Sigmoid colon (tissue), 6 donors: ENCODE measurements at regions not wholly inside any gene's neighbourhood (a gene's known extent, or its start where the extent isn't known, plus 50 kb on each side); places are given as distances from the start of the nearest gene placed in this dataset.
A peak's percentile ranks its signal among the peaks of the same experiment; 100 is the strongest.

ENCODE experiments used
- DNase-seq: peaks from one replicate; pipeline ENCODE4 v3.0.0-alpha.2; 2019
- H3K27ac ChIP-seq, 4 donors: fragments of 200-600 bp; sonication (generic); one replicate each; pipeline ENCODE4 v1.5.1; 2016 to 2019; ENCODE audit warnings: mild to moderate bottlenecking in 1 of 4
- H3K27me3 ChIP-seq, 3 donors: fragments of 200-600 bp; sonication (generic); one replicate each; pipeline ENCODE4 v1.5.1; 2019; ENCODE audit warnings: mild to moderate bottlenecking in 1 of 3
- H3K36me3 ChIP-seq, 4 donors: fragments of 200-600 bp; sonication (generic); one replicate each; pipeline ENCODE4 v1.5.1; 2016 to 2019
- H3K4me1 ChIP-seq, 4 donors: fragments of 200-600 bp; sonication (generic); one replicate each; pipeline ENCODE4 v1.5.1; 2017 to 2019
- H3K4me3 ChIP-seq, 4 donors: fragments of 200-600 bp; sonication (generic); one replicate each; pipeline ENCODE4 v1.5.1; 2017 to 2019; ENCODE audit warnings: mild to moderate bottlenecking in 2 of 4, moderate library complexity in 1 of 4
- H3K9me3 ChIP-seq, 4 donors: fragments of 200-600 bp in 3 of 4; sonication (generic) in 3 of 4; one replicate each; pipeline versions ENCODE4 v1.5.1 to v1.6.1; 2013 to 2019
- EP300 ChIP-seq, 4 donors: sonication (generic); formaldehyde crosslinking; IDR thresholded peaks; one replicate each; pipeline ENCODE4 v1.6.1; 2017; ENCODE audit warnings: antibody characterized with exemption in 4 of 4
- POLR2A ChIP-seq, 2 donors: fragments of 450-650 bp; IDR thresholded peaks; one replicate each; pipeline ENCODE4 v1.6.1; 2016; ENCODE audit warnings: antibody characterized with exemption in 2 of 2, mild to moderate bottlenecking in 2 of 2, moderate library complexity in 2 of 2
- POLR2AphosphoS5 ChIP-seq, 4 donors: sonication (generic); formaldehyde crosslinking; IDR thresholded peaks; one replicate each; pipeline ENCODE4 v1.6.1; 2017; ENCODE audit warnings: antibody characterized with exemption in 4 of 4
- WGBS, 2 donors: extraction: QIAGEN DNeasy Blood & Tissue Kit; methylation state at CpG; one replicate each; pipeline ENCODE4 v1.1.7; 2013; 5-methylcytosine and 5-hydroxymethylcytosine counted together
- intact Hi-C: fragments of 100-400 bp; cut with DNase I; formaldehyde crosslinking; loops from one replicate; pipeline ENCODE4 v1.15.1; 2023
- TF ChIP-seq, protein P1 (sequence below), 4 experiments: fragments of 450-650 bp in 3 of 4; fragments of 200-600 bp in 1 of 4; IDR thresholded peaks; one replicate each; pipeline ENCODE4 v1.5.1; 2016 to 2019; ENCODE audit warnings: antibody characterized with exemption in 4 of 4, mild to moderate bottlenecking in 3 of 4, moderate library complexity in 2 of 4
- donor health status: healthy with polysubstance abuse.
- donor health status: healthy.

DNA sequence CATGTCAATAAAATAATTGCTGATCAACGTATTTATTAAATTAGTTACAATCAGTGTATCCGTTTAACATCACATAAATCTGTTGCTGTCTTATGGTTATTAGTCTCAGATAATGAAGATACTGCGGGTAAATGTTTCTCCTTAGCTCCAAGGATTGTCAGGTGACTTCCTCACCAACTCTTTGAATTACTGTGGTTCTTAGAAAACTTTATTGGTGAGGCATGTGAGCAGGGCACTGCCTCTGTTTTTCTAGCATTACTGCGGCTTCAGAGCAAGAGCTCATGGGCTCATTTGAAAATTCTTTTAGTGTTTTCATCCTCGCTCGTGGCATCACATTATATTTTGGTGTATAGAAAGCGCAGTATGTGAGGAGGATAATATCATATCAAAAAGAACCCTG, 555.9 kb downstream of the LMO4 start:
- H3K27ac ChIP-seq: no peak overlapping the region
- no peak overlapping the region for H3K4me3 ChIP-seq
- DNase-seq: no peak
- H3K9me3 ChIP-seq: no peaks in the 10 kb centered on the region
- TF ChIP-seq EP300 (IDR thresholded peaks at IDR 0.05): no peak
- TF ChIP-seq, protein P1, sequence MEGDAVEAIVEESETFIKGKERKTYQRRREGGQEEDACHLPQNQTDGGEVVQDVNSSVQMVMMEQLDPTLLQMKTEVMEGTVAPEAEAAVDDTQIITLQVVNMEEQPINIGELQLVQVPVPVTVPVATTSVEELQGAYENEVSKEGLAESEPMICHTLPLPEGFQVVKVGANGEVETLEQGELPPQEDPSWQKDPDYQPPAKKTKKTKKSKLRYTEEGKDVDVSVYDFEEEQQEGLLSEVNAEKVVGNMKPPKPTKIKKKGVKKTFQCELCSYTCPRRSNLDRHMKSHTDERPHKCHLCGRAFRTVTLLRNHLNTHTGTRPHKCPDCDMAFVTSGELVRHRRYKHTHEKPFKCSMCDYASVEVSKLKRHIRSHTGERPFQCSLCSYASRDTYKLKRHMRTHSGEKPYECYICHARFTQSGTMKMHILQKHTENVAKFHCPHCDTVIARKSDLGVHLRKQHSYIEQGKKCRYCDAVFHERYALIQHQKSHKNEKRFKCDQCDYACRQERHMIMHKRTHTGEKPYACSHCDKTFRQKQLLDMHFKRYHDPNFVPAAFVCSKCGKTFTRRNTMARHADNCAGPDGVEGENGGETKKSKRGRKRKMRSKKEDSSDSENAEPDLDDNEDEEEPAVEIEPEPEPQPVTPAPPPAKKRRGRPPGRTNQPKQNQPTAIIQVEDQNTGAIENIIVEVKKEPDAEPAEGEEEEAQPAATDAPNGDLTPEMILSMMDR (IDR thresholded peaks at IDR 0.05): no peak
- TF ChIP-seq POLR2A (IDR thresholded peaks at IDR 0.05): no peak
- no peak for TF ChIP-seq POLR2AphosphoS5 (IDR thresholded peaks at IDR 0.05)
- no peaks in the 10 kb centered on the region for H3K27me3 ChIP-seq
- H3K4me1 ChIP-seq: peaks cover 0 to 36% (median 25%) of the 10 kb centered on the region in 4 donors
- intact Hi-C loops: no loop called here
- H3K36me3 ChIP-seq: no peaks in the 10 kb centered on the region
- WGBS, 2 donors: 74 to 92% methylated on average over 7 of the region's 7 CpGs

DNA sequence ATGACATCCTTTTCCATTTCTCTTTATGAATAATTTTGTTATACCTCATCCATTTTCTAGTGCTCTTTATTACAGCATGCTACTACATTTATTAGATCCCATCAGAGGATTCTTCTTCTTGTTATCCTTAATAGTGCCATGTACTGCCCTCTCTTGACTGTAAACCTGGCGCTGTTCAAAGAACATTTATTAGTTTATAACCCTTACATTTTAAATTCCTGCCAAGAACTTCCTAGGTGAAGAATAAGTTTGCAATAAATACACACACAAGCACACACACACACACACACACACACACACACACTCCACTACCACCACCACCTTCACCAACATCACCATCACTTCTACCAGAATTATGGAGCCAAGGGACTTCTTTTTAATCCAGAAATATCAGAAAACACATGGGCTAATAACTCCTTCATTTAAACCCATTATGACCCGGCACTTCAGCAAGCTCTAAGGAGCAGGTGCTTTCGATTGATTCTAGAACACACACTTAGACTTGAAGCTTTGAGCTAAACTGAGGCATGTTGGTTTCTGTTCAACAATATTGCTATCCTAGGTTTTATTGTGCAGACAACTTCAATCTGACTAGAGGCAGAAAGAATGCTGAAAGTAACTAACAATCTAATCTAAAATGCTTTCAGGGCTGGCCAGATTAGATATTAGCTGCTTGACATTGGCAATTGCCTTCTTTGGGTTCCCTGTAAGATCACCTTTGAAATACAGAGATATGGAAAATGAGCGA, 556.8 kb downstream of the LMO4 start:
- DNase-seq: no peak
- no peaks in the 10 kb centered on the region for H3K27me3 ChIP-seq
- H3K4me1 ChIP-seq: peaks cover 0 to 36% (median 25%) of the 10 kb centered on the region in 4 donors
- H3K9me3 ChIP-seq: no peaks in the 10 kb centered on the region
- H3K27ac ChIP-seq: peak overlapping the region in 2 of 4 donors; percentile 6 to 27
- H3K4me3 ChIP-seq: no peak overlapping the region
- TF ChIP-seq EP300 (IDR thresholded peaks at IDR 0.05) (no peak), POLR2AphosphoS5 (IDR thresholded peaks at IDR 0.05) (no peak), POLR2A (IDR thresholded peaks at IDR 0.05) (no peak)
- TF ChIP-seq, protein P1 (IDR thresholded peaks at IDR 0.05): no peak
- H3K36me3 ChIP-seq: no peaks in the 10 kb centered on the region
- intact Hi-C loops: loop anchor here (5.0 kb wide), 1 partner anchor 198 kb away; no protein-coding TSS in a partner anchor
- 38 to 81% methylated on average over 4 of the region's 4 CpGs for WGBS, 2 donors

DNA sequence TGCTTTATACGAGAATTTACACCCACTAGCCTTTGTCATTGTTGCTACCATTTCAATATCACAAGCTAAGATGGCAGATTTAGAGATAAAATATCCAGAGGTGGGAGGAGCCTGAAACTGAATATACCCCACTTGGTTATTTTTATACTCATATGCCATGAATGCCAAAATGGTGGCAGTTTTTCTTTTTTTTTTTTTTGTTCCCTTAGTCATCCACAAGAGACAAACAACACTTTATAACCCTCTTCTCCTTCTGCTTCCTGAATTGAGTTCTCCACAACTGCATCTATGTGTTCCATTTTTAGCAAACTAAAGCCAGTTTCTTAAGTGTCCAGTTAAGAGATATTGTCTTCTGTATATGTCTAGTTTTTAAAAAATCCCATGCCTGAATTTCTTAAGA, 558.4 kb downstream of the LMO4 start:
- TF ChIP-seq, protein P1 (IDR thresholded peaks at IDR 0.05): no peak
- TF ChIP-seq POLR2A (IDR thresholded peaks at IDR 0.05) (no peak), EP300 (IDR thresholded peaks at IDR 0.05) (no peak), POLR2AphosphoS5 (IDR thresholded peaks at IDR 0.05) (no peak)
- H3K9me3 ChIP-seq: no peaks in the 10 kb centered on the region
- peak overlapping the region in 1 of 4 donors; percentile 35 for H3K27ac ChIP-seq
- no peak overlapping the region for H3K4me3 ChIP-seq
- no peaks in the 10 kb centered on the region for H3K36me3 ChIP-seq
- 87 to 92% methylated on average over 1 of the region's 1 CpG for WGBS, 2 donors
- intact Hi-C loops: loop anchor here (5.0 kb wide), 1 partner anchor 200 kb away; no protein-coding TSS in a partner anchor
- no peaks in the 10 kb centered on the region for H3K27me3 ChIP-seq
- H3K4me1 ChIP-seq: peaks cover 0 to 36% (median 25%) of the 10 kb centered on the region in 4 donors
- DNase-seq: no peak

DNA sequence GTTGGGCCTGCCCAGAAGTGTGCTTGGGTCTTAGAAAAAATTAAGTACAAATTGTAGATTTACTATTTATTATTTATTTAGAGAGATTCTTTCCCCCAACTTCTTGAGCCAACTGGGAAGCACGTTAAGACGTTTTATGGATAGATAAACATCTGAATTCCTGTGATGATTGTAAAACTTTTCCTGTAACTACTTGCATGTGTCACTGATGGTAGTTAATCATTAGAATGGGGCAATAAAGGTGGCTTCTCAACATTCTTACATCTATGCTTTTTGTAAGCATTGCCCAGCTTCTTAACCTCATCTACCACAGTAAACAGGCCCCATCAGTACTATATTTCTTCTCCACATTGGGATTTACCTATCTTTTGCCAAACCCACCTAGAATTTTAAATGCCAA, 559.8 kb downstream of the LMO4 start:
- 5 to 32% methylated on average over 2 of the region's 2 CpGs for WGBS, 2 donors
- DNase-seq: no peak
- Histone ChIP-seq H3K4me1 (peaks cover 0 to 36% (median 25%) of the 10 kb centered on the region in 4 donors), H3K36me3 (no peaks in the 10 kb centered on the region), H3K9me3 (no peaks in the 10 kb centered on the region), H3K4me3 (no peak overlapping the region), H3K27me3 (no peaks in the 10 kb centered on the region), H3K27ac (peak overlapping the region in 2 of 4 donors; percentile 35 to 48)
- TF ChIP-seq, protein P1 (IDR thresholded peaks at IDR 0.05): no peak
- TF ChIP-seq POLR2AphosphoS5 (IDR thresholded peaks at IDR 0.05): peak in 3 of 4 donors; percentile 33 to 53 (median 49)
- intact Hi-C loops: loop anchor here (5.0 kb wide), 1 partner anchor 201 kb away; no protein-coding TSS in a partner anchor
